GM13977 (cell line): ENCODE measurements at regions not wholly inside any gene's neighbourhood (a gene's known extent, or its start where the extent isn't known, plus 50 kb on each side); places are given as distances from the start of the nearest gene placed in this dataset.

Experiments used
- DNase-seq: peaks from one replicate; pipeline ENCODE4 v3.0.0; 2012; ENCODE audit warnings: low spot score
- in situ Hi-C: fragments of 300-500 bp; cut with MboI; formaldehyde crosslinking; loops from one replicate; pipeline ENCODE4 v1.12.0; 2022; ENCODE audit warnings: low sequenced_read_pairs, low pct_unique_long_range_greater_than_20kb, mixed read lengths, inconsistent platforms; ENCODE audit not compliant: unreplicated experiment
- TF ChIP-seq, protein P1 (sequence below): IDR thresholded peaks from 2 replicates; pipeline ENCODE4 v1.5.1; 2012; ENCODE audit warnings: mild to moderate bottlenecking, control low read depth; ENCODE audit not compliant: insufficient read depth; ENCODE audit errors: extremely low read depth, missing control alignments

DNA sequence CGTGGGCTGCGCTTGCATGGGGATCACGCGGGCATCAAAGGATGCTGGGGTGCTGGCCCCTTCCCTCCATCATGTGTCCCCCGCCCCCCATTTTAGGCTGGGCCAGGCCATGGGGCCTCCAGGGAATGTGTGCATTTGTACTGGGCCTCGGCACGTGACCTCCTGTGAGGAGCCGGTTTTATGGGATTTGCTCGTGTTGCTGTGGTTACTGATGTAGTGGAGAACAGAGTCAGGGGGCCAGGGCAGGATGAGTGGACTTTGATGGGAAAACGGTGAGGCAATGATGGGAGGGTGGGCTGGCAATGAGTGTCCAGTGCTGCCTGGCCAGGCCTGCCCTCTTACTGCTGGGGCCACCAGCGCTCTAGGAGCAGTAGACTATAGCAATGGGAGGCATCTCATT, 257.7 kb downstream of the LOXHD1 start:
- in situ Hi-C loops, result no loop called here
- TF ChIP-seq, protein P1, sequence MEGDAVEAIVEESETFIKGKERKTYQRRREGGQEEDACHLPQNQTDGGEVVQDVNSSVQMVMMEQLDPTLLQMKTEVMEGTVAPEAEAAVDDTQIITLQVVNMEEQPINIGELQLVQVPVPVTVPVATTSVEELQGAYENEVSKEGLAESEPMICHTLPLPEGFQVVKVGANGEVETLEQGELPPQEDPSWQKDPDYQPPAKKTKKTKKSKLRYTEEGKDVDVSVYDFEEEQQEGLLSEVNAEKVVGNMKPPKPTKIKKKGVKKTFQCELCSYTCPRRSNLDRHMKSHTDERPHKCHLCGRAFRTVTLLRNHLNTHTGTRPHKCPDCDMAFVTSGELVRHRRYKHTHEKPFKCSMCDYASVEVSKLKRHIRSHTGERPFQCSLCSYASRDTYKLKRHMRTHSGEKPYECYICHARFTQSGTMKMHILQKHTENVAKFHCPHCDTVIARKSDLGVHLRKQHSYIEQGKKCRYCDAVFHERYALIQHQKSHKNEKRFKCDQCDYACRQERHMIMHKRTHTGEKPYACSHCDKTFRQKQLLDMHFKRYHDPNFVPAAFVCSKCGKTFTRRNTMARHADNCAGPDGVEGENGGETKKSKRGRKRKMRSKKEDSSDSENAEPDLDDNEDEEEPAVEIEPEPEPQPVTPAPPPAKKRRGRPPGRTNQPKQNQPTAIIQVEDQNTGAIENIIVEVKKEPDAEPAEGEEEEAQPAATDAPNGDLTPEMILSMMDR, result no peak
- DNase-seq, result no peak

GRCh38 chr18:46400449-46400848, 256.6 kb downstream of the LOXHD1 start:
- DNase-seq, result no peak
- TF ChIP-seq, protein P1, result no peak
- in situ Hi-C loops, result no loop called here

GRCh38 chr18:46401486-46402070, 255.4 kb downstream of the LOXHD1 start:
- in situ Hi-C loops, result no loop called here
- no peak for DNase-seq

DNA sequence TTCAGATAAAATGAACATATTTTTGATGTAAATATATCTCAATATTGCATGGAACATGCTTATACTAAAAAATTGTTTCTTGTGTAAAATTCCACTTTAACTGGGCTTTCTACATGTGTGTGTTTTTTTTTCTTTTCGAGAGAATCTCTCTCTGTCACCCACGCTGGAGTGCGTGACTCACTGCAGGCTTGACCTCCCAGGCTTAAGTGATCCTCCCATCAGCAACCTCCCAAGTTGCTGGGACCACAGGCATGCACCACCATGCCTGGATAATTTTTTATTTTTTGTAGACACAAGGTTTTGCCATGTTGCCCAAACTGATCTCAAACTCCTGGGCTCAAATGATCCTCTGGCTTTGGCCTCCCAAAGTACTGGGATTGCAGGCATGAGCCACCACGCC, 254.6 kb downstream of the LOXHD1 start:
- TF ChIP-seq, protein P1, result no peak
- in situ Hi-C loops, result no loop called here
- DNase-seq, result no peak

More at GRCh38 chr18:46401486-46402070, 255.4 kb downstream of the LOXHD1 start:
- TF ChIP-seq, protein P1, result no peak

DNA sequence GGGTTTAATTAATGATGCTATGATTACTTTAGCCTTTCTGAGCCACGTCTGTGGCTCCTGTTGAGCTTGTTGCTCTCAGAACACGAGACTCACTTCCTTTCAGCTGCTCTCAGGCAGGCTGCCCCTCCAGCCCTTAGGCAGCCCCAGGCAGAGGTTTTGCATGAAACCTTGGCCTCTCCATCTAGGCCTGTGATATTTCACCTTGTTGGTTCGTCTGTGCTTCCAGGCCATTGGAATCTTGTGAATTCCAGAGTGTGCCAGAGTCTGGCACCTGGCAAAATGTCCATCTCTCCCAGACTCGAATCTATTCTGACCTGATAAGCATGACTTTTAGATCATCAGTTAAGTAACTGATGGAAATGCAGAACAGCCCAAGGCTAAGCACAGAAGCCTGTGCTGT, 254.1 kb downstream of the LOXHD1 start:
- DNase-seq, result no peak
- in situ Hi-C loops, result no loop called here
- TF ChIP-seq, protein P1, result no peak

DNA sequence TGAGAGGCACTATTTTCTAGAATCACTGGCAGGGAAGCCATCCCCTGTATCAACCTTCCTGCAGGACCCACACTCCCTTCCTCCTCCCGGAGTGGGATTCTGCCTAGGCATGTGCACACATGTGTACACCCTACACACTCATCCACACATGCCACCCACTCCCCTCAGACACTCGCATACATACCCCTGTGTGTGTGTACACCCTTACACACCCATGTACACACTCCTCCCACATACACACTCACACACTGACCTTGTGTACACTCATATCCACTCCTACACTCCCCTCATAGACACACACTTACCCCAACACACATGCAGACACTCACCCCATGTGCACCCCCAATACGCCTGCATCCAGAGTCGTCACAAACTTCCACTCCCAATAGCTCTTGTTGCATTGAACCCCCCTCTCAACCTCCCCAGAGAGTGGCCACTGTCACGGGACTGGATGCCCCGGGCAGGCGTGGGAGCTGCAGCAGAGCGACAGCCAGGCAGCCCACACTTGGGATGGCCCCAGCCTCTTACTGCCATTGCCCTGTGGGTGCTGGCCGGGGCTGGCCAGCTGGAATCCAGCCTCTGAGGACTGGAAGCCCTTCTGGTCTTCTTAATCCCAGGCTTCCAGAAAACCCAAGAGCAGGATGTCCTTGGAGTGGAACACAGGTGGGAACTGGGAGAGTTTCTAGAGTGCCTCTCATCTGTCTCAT, 251.0 kb downstream of the LOXHD1 start:
- TF ChIP-seq, protein P1, result no peak
- no peak for DNase-seq
- in situ Hi-C loops, result no loop called here
